Naive thymus-derived CD4-positive, alpha-beta T cell (primary cell): ENCODE measurements at regions not wholly inside any gene's neighbourhood (a gene's known extent, or its start where the extent isn't known, plus 50 kb on each side); places are given as distances from the start of the nearest gene placed in this dataset.

Experiments
- ATAC-seq: fragments of 150-1000 bp; cut with Tn5 transposase; 2 replicates; pipeline ENCODE4 v1.10.0; 2021; ENCODE audit warnings: mild to moderate bottlenecking, moderate library complexity
- CTCF ChIA-PET: fragments of 350-600 bp; sonication (Branson Sonifier 250); formaldehyde crosslinking; loops from one replicate; lab custom pipeline; 2021; ENCODE audit warnings: antibody characterized with exemption; lab: Charles Lee
- POLR2A ChIA-PET: fragments of 350-600 bp; sonication (Branson Sonifier 250); formaldehyde crosslinking; loops from one replicate; lab custom pipeline; 2021; ENCODE audit warnings: antibody characterized with exemption, inconsistent platforms; lab: Charles Lee
- DNase-seq, 9 donors: peaks; one replicate each; pipeline versions ENCODE4 v3.0.0 to v3.0.0-alpha.2; 2020 to 2022; ENCODE audit warnings: mixed read lengths in 1 of 9
- H3K27ac ChIP-seq: one replicate; pipeline ENCODE4 v1.7.0; 2013; ENCODE audit warnings: mild to moderate bottlenecking, low read depth, low read length, moderate library complexity
- H3K27me3 ChIP-seq, 2 donors: one replicate each; pipeline ENCODE4 v1.7.0; 2013; ENCODE audit warnings: low read length in 2 of 2, mild to moderate bottlenecking in 2 of 2, moderate library complexity in 2 of 2; ENCODE audit not compliant: control insufficient read depth in 2 of 2, insufficient read depth in 2 of 2
- H3K36me3 ChIP-seq, 3 experiments: 1 replicate in 2 of 3; 2 replicates in 1 of 3; pipeline ENCODE4 v1.7.0; 2013; ENCODE audit warnings: low read length in 3 of 3, mild to moderate bottlenecking in 3 of 3, moderate library complexity in 1 of 3; ENCODE audit not compliant: insufficient read depth in 3 of 3, control insufficient read depth in 2 of 3
- H3K4me1 ChIP-seq, 2 donors: one replicate each; pipeline ENCODE4 v1.7.0; 2013; ENCODE audit warnings: low read length in 2 of 2, mild to moderate bottlenecking in 2 of 2, moderate library complexity in 1 of 2; ENCODE audit not compliant: control insufficient read depth in 2 of 2, insufficient read depth in 2 of 2
- H3K4me3 ChIP-seq: 2 replicates; pipeline ENCODE4 v1.7.0; 2013; ENCODE audit warnings: mild to moderate bottlenecking, low read length
- H3K9me3 ChIP-seq, 3 experiments: 1 replicate in 2 of 3; 2 replicates in 1 of 3; pipeline ENCODE4 v1.7.0; 2013; ENCODE audit warnings: low read length in 3 of 3; ENCODE audit not compliant: control insufficient read depth in 2 of 3
- H3K27ac Mint-ChIP-seq, 9 donors: one replicate each; pipeline ENCODE4 v1.8.0; 2020 to 2022; ENCODE audit warnings: mixed read lengths in 9 of 9, mild to moderate bottlenecking in 8 of 9, moderate library complexity in 5 of 9, inconsistent platforms in 2 of 9
- H3K27me3 Mint-ChIP-seq, 5 donors: one replicate each; pipeline ENCODE4 v1.8.0; 2021 to 2022; ENCODE audit warnings: mixed read lengths in 5 of 5, mild to moderate bottlenecking in 1 of 5
- H3K36me3 Mint-ChIP-seq, 5 donors: one replicate each; pipeline ENCODE4 v1.8.0; 2020 to 2022; ENCODE audit warnings: mixed read lengths in 5 of 5, mild to moderate bottlenecking in 3 of 5, inconsistent platforms in 1 of 5
- H3K4me1 Mint-ChIP-seq, 7 donors: one replicate each; pipeline ENCODE4 v1.8.0; 2020 to 2022; ENCODE audit warnings: mixed read lengths in 7 of 7, mild to moderate bottlenecking in 3 of 7, inconsistent platforms in 1 of 7
- H3K4me3 Mint-ChIP-seq, 10 donors: one replicate each; pipeline ENCODE4 v1.8.0; 2020 to 2022; ENCODE audit warnings: mild to moderate bottlenecking in 10 of 10, mixed read lengths in 10 of 10, moderate library complexity in 6 of 10, inconsistent platforms in 2 of 10
- H3K9me3 Mint-ChIP-seq, 11 donors: one replicate each; pipeline ENCODE4 v1.8.0; 2020 to 2022; ENCODE audit warnings: mixed read lengths in 11 of 11, mild to moderate bottlenecking in 4 of 11, inconsistent platforms in 1 of 11, moderate library complexity in 1 of 11
- intact Hi-C, 2 donors: fragments of 100-400 bp; cut with micrococcal nuclease; formaldehyde crosslinking; loops; one replicate each; pipeline ENCODE4 v1.15.1; 2023

GRCh38 chr13:75220861-75221260 is 261.1 kb downstream of the TBC1D4 start:
- Mint-ChIP-seq H3K27me3 (peaks cover 15 to 39% (median 27%) of the 10 kb centered on the region in 5 donors), H3K9me3 (peaks cover 0 to 4% (median 0%) of the 10 kb centered on the region in 11 donors), H3K4me1 (peaks cover 6 to 7% (median 7%) of the 10 kb centered on the region in 7 donors), H3K36me3 (no peaks in the 10 kb centered on the region), H3K27ac (no peak overlapping the region), H3K4me3 (no peak overlapping the region)
- intact Hi-C loops: no loop called here
- Histone ChIP-seq H3K4me1 (peaks cover 0 to 4% of the 10 kb centered on the region in 2 donors), H3K4me3 (no peak overlapping the region), H3K36me3 (no peaks in the 10 kb centered on the region), H3K27ac (no peak overlapping the region), H3K9me3 (no peaks in the 10 kb centered on the region), H3K27me3 (no peaks in the 10 kb centered on the region)
- POLR2A ChIA-PET: no interaction called here
- DNase-seq (no peak), ATAC-seq (no peak)
- CTCF ChIA-PET: interaction anchor here (1.5 to 1.9 kb wide), 2 partner anchors 279 to 1507 kb away, joined by 3 to 5 read pairs; no protein-coding TSS in a partner anchor

DNA sequence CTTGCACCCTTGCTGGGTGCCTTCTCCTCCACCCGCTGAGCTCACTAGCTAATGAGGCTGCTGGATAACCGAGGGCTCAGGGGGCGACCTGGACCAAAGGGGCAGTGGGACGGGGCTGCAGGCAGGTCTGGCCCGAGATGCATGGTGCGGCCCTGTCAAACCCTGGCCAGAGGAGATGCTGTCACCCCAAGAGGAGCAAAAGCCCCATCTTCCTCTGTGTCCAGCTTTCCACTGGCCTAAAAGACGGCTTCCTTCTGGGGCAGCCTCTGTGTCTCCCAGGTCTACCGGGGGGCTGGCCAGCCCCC is 261.8 kb downstream of the TBC1D4 start:
- H3K9me3 Mint-ChIP-seq: peaks cover 0 to 4% (median 0%) of the 10 kb centered on the region in 11 donors
- ChIA-PET POLR2A (no interaction called here), CTCF (interaction anchor here (0.7 to 1.9 kb wide), 8 partner anchors 17 to 1509 kb away, joined by 3 to 5 read pairs (median 3); no protein-coding TSS in a partner anchor)
- no peaks in the 10 kb centered on the region for H3K36me3 Mint-ChIP-seq
- H3K4me3 Mint-ChIP-seq: no peak overlapping the region
- no peaks in the 10 kb centered on the region for H3K27me3 ChIP-seq
- no peaks in the 10 kb centered on the region for H3K9me3 ChIP-seq
- no peak overlapping the region for H3K27ac Mint-ChIP-seq
- ATAC-seq (no peak), DNase-seq (no peak)
- peaks cover 0 to 4% of the 10 kb centered on the region in 2 donors for H3K4me1 ChIP-seq
- no peak overlapping the region for H3K4me3 ChIP-seq
- H3K4me1 Mint-ChIP-seq: peaks cover 6 to 7% (median 7%) of the 10 kb centered on the region in 7 donors
- H3K36me3 ChIP-seq: no peaks in the 10 kb centered on the region
- H3K27ac ChIP-seq: no peak overlapping the region
- peaks cover 15 to 45% (median 27%) of the 10 kb centered on the region in 5 donors for H3K27me3 Mint-ChIP-seq
- intact Hi-C loops: no loop called here

DNA sequence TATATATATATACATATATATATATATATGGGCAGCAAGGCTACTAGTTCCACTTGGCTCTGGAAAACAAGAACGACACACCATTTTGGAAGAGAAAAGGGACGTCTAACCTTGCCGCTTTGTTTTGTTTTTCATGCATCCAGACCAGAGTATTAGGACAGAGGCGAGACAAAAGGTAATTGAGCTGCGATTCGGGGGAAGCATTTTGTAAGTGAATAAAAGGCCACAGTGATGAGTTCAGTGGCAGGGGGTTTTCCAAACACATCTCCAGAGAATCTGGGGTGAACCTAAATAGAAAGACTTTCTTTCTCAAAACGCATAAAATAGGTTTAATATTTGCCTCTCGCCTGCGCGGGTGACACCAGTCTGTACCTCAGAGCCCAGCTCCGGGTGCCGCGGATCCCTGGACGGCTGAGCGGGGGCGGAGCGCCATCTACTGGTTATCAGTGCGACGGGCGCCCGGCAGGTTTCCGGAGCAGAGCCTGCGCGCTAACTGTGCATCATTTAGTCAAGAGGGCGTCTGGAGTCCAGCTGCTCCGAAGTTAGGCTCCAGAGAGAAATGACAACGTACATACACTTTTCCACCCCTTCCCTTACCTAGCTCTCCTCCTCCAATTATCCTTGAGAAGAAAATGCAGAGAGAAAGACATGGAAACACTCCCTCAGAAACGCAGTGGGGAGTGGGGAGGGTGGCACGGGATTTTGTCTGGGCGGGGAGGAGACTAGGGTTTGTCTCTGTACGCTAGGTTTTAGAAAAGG is 262.3 kb downstream of the TBC1D4 start:
- peak overlapping the region in 2 of 9 donors; percentile 34 to 87 for H3K27ac Mint-ChIP-seq
- H3K27me3 Mint-ChIP-seq: peaks cover 15 to 48% (median 27%) of the 10 kb centered on the region in 5 donors
- Histone ChIP-seq H3K36me3 (no peaks in the 10 kb centered on the region), H3K27ac (no peak overlapping the region), H3K27me3 (no peaks in the 10 kb centered on the region), H3K9me3 (no peaks in the 10 kb centered on the region), H3K4me1 (peaks cover 0 to 4% of the 10 kb centered on the region in 2 donors), H3K4me3 (no peak overlapping the region)
- intact Hi-C loops: loop anchor here (1.0 to 10.0 kb wide), 10 partner anchors 933 to 1995 kb away; no protein-coding TSS in a partner anchor
- peaks cover 6 to 7% (median 7%) of the 10 kb centered on the region in 7 donors for H3K4me1 Mint-ChIP-seq
- DNase-seq (peak; percentile 67 to 87 (median 79)), ATAC-seq (peak; percentile 96)
- H3K36me3 Mint-ChIP-seq: no peaks in the 10 kb centered on the region
- ChIA-PET POLR2A (no interaction called here), CTCF (interaction anchor here (0.6 to 1.9 kb wide), 16 partner anchors 17 to 1905 kb away, joined by 3 to 10 read pairs (median 3); no protein-coding TSS in a partner anchor)
- peak overlapping the region; percentile 28 to 77 (median 58) for H3K4me3 Mint-ChIP-seq
- peaks cover 0 to 4% (median 0%) of the 10 kb centered on the region in 11 donors for H3K9me3 Mint-ChIP-seq

DNA sequence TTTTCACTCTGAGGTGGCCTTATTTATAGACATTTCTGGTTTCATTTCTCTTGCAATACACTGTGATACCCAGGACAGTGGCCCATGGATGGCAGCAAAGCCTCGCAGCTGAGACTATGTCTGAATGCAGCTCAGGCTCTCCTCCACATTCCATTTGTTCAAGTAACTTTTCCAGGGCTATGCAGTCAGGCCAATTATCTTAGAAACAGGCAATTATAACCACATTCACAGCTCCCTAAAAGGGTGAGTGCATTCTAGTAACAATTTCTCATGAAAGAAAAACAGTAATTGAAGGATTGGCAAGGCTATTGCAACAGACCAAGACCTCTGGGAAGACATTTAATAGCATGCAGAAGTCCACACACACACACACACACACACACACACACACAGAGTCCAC is 264.0 kb downstream of the TBC1D4 start:
- no peak for DNase-seq
- Mint-ChIP-seq H3K4me1 (peaks cover 4 to 7% (median 7%) of the 10 kb centered on the region in 7 donors), H3K27ac (no peak overlapping the region), H3K9me3 (peaks cover 0 to 4% (median 0%) of the 10 kb centered on the region in 11 donors), H3K4me3 (no peak overlapping the region), H3K36me3 (no peaks in the 10 kb centered on the region), H3K27me3 (peaks cover 15 to 49% (median 28%) of the 10 kb centered on the region in 5 donors)
- Histone ChIP-seq H3K4me3 (no peak overlapping the region), H3K9me3 (no peaks in the 10 kb centered on the region), H3K27ac (no peak overlapping the region), H3K4me1 (peaks cover 0 to 4% of the 10 kb centered on the region in 2 donors), H3K36me3 (no peaks in the 10 kb centered on the region), H3K27me3 (no peaks in the 10 kb centered on the region)
- ChIA-PET POLR2A (no interaction called here), CTCF (no interaction called here)
- intact Hi-C loops: loop anchor here (2.0 to 10.0 kb wide), 6 partner anchors 931 to 1993 kb away; no protein-coding TSS in a partner anchor
- ATAC-seq: no peak

- H3K36me3 ChIP-seq: no peaks in the 10 kb centered on the region
- peaks cover 0 to 4% of the 10 kb centered on the region in 2 donors for H3K4me1 ChIP-seq
- DNase-seq (no peak), ATAC-seq (no peak)
- Mint-ChIP-seq H3K4me1 (peaks cover 4 to 7% (median 7%) of the 10 kb centered on the region in 7 donors), H3K27ac (no peak overlapping the region), H3K9me3 (no peaks in the 10 kb centered on the region), H3K4me3 (no peak overlapping the region), H3K27me3 (peaks cover 15 to 44% (median 32%) of the 10 kb centered on the region in 5 donors), H3K36me3 (no peaks in the 10 kb centered on the region)
- ChIA-PET CTCF (interaction anchor here (0.6 kb wide), 1 partner anchor 1735 kb away, joined by 6 read pairs; no protein-coding TSS in a partner anchor), POLR2A (no interaction called here)
- H3K4me3 ChIP-seq: no peak overlapping the region
- no peak overlapping the region for H3K27ac ChIP-seq
- no peaks in the 10 kb centered on the region for H3K9me3 ChIP-seq
- H3K27me3 ChIP-seq: no peaks in the 10 kb centered on the region
- intact Hi-C loops: loop anchor here in 1 of 2 donors (5.0 to 10.0 kb wide), 3 partner anchors 1079 to 1991 kb away; no protein-coding TSS in a partner anchor
Measured at GRCh38 chr13:75216038-75216437, 265.9 kb downstream of the TBC1D4 start.

- Mint-ChIP-seq H3K4me3 (no peak overlapping the region), H3K27me3 (peaks cover 13 to 43% (median 26%) of the 10 kb centered on the region in 5 donors), H3K4me1 (peaks cover 3 to 6% (median 5%) of the 10 kb centered on the region in 7 donors), H3K9me3 (peaks cover 0 to 3% (median 0%) of the 10 kb centered on the region in 11 donors), H3K36me3 (peaks cover 0 to 4% (median 0%) of the 10 kb centered on the region in 5 donors), H3K27ac (peak overlapping the region in 1 of 9 donors; percentile 23)
- intact Hi-C loops: loop anchor here in 1 of 2 donors (5.0 to 10.0 kb wide), 3 partner anchors 1078 to 1990 kb away; no protein-coding TSS in a partner anchor
- peaks cover 0 to 4% of the 10 kb centered on the region in 2 donors for H3K4me1 ChIP-seq
- H3K27ac ChIP-seq: no peak overlapping the region
- no peak overlapping the region for H3K4me3 ChIP-seq
- POLR2A ChIA-PET: no interaction called here
- no peaks in the 10 kb centered on the region for H3K27me3 ChIP-seq
- no peak for ATAC-seq
- no peaks in the 10 kb centered on the region for H3K36me3 ChIP-seq
- CTCF ChIA-PET: interaction anchor here (0.9 kb wide), 1 partner anchor 11 kb away, joined by 3 read pairs; no protein-coding TSS in a partner anchor
- no peak for DNase-seq
- H3K9me3 ChIP-seq: no peaks in the 10 kb centered on the region
Measured at GRCh38 chr13:75214846-75215245, 267.1 kb downstream of the TBC1D4 start.
